ENCODE measurements at regions not wholly inside any gene's neighbourhood (a gene's known extent, or its start where the extent isn't known, plus 50 kb on each side); places are given as distances from the start of the nearest gene placed in this dataset.

DNA sequence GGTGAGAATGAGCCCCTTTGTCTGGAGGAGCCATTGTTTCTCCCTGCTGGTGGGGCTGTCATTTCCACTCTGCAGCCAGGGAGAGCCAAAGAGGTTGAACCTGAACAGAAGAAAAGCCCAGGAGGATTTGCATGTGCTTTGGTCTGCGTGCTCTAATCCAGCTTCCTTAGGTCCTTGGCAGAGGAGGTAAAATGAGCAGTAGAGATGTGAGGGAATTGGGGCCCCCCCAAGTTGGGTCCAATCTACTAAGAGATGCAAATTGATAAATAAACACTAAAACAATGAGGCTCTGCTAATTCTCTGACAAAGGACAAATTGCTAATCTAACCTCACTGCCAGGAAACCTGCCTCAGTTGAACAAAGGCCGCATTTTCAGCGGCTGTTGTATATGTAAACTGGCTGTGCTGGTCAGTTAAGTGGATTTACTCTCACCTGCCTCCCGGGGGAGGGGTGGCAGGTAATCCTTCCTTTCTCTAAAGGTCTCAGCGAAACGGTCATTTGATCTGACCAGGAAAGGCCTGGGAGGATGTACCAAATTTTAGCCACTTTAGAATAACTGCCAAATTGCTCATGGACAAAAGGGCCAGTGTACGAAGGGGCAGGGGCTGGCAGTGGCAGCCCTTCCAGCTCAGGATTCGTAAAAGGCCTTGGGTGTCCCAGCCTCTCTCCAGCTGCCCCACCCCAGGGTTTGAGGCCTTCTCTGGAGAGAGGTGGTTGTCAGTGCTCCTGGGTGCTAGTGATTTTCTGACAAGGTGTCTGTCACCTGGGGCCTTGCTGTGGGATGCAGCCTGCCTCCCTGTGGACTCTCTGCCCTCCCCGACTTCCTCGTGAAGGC, 193.6 kb downstream of the MIB1 start:
- TF ChIP-seq, protein P1, sequence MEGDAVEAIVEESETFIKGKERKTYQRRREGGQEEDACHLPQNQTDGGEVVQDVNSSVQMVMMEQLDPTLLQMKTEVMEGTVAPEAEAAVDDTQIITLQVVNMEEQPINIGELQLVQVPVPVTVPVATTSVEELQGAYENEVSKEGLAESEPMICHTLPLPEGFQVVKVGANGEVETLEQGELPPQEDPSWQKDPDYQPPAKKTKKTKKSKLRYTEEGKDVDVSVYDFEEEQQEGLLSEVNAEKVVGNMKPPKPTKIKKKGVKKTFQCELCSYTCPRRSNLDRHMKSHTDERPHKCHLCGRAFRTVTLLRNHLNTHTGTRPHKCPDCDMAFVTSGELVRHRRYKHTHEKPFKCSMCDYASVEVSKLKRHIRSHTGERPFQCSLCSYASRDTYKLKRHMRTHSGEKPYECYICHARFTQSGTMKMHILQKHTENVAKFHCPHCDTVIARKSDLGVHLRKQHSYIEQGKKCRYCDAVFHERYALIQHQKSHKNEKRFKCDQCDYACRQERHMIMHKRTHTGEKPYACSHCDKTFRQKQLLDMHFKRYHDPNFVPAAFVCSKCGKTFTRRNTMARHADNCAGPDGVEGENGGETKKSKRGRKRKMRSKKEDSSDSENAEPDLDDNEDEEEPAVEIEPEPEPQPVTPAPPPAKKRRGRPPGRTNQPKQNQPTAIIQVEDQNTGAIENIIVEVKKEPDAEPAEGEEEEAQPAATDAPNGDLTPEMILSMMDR (IDR thresholded peaks at IDR 0.05; ENCODE audit: poor library complexity, severe bottlenecking): no peak
- TF ChIP-seq TAF1 (IDR thresholded peaks at IDR 0.05; ENCODE audit: low read depth) (no peak), MXI1 (conservative IDR thresholded peaks at IDR 0.05; ENCODE audit: poor library complexity, severe bottlenecking) (no peak), EP300 (conservative IDR thresholded peaks at IDR 0.05; ENCODE audit: poor library complexity, severe bottlenecking) (no peak), EZH2 (IDR thresholded peaks at IDR 0.05; ENCODE audit: borderline replicate concordance, insufficient read depth, low read length, poor library complexity, severe bottlenecking) (no peak), RAD21 (conservative IDR thresholded peaks at IDR 0.05) (no peak), SMC3 (conservative IDR thresholded peaks at IDR 0.05; ENCODE audit: poor library complexity) (no peak), POLR2AphosphoS5 (IDR thresholded peaks at IDR 0.05) (no peak)
- TF ChIP-seq, protein P2, sequence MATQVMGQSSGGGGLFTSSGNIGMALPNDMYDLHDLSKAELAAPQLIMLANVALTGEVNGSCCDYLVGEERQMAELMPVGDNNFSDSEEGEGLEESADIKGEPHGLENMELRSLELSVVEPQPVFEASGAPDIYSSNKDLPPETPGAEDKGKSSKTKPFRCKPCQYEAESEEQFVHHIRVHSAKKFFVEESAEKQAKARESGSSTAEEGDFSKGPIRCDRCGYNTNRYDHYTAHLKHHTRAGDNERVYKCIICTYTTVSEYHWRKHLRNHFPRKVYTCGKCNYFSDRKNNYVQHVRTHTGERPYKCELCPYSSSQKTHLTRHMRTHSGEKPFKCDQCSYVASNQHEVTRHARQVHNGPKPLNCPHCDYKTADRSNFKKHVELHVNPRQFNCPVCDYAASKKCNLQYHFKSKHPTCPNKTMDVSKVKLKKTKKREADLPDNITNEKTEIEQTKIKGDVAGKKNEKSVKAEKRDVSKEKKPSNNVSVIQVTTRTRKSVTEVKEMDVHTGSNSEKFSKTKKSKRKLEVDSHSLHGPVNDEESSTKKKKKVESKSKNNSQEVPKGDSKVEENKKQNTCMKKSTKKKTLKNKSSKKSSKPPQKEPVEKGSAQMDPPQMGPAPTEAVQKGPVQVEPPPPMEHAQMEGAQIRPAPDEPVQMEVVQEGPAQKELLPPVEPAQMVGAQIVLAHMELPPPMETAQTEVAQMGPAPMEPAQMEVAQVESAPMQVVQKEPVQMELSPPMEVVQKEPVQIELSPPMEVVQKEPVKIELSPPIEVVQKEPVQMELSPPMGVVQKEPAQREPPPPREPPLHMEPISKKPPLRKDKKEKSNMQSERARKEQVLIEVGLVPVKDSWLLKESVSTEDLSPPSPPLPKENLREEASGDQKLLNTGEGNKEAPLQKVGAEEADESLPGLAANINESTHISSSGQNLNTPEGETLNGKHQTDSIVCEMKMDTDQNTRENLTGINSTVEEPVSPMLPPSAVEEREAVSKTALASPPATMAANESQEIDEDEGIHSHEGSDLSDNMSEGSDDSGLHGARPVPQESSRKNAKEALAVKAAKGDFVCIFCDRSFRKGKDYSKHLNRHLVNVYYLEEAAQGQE (IDR thresholded peaks at IDR 0.05; ENCODE audit: borderline replicate concordance): no peak
